Tibial nerve (tissue), 4 donors: ENCODE measurements at regions not wholly inside any gene's neighbourhood (a gene's known extent, or its start where the extent isn't known, plus 50 kb on each side); places are given as distances from the start of the nearest gene placed in this dataset.

Experiments used
- DNase-seq, 2 donors: peaks; one replicate each; pipeline ENCODE4 v3.0.0-alpha.2; 2019; ENCODE audit warnings: low spot score in 2 of 2
- H3K27ac ChIP-seq, 4 donors: fragments of 200-600 bp; sonication (generic) in 3 of 4; one replicate each; pipeline ENCODE4 v1.5.1; 2017 to 2019; ENCODE audit warnings: mild to moderate bottlenecking in 1 of 4
- H3K27me3 ChIP-seq, 2 donors: fragments of 200-600 bp; sonication (generic) in 1 of 2; one replicate each; pipeline versions ENCODE4 v1.5.1 to v1.6.0; 2017 to 2019
- H3K36me3 ChIP-seq, 3 donors: fragments of 200-600 bp; sonication (generic); one replicate each; pipeline ENCODE4 v1.5.1; 2018 to 2019
- H3K4me1 ChIP-seq, 4 donors: fragments of 200-600 bp; sonication (generic) in 3 of 4; one replicate each; pipeline ENCODE4 v1.5.1; 2017 to 2019
- H3K4me3 ChIP-seq, 4 donors: fragments of 200-600 bp; sonication (generic) in 3 of 4; one replicate each; pipeline ENCODE4 v1.5.1; 2017 to 2019; ENCODE audit warnings: mild to moderate bottlenecking in 1 of 4, moderate library complexity in 1 of 4
- H3K9me3 ChIP-seq, 4 donors: fragments of 200-600 bp; sonication (generic) in 3 of 4; one replicate each; pipeline ENCODE4 v1.5.1; 2017 to 2019
- EP300 ChIP-seq, 2 donors: sonication (generic); formaldehyde crosslinking; IDR thresholded peaks; one replicate each; pipeline ENCODE4 v1.6.1; 2017; ENCODE audit warnings: antibody characterized with exemption in 2 of 2, mild to moderate bottlenecking in 1 of 2
- POLR2A ChIP-seq, 2 donors: fragments of 450-650 bp; IDR thresholded peaks; one replicate each; pipeline ENCODE4 v1.6.1; 2017; ENCODE audit warnings: antibody characterized with exemption in 2 of 2, mild to moderate bottlenecking in 2 of 2, moderate library complexity in 2 of 2
- WGBS, 2 donors: methylation state at CpG; one replicate each; pipeline ENCODE4 v1.1.5; 2018; 5-methylcytosine and 5-hydroxymethylcytosine counted together
- TF ChIP-seq, protein P1 (sequence below), 5 experiments: fragments of 200-600 bp in 3 of 5; fragments of 450-650 bp in 2 of 5; sonication (generic) in 3 of 5; IDR thresholded peaks; one replicate each; pipeline ENCODE4 v1.5.1; 2016 to 2019; ENCODE audit warnings: antibody characterized with exemption in 5 of 5, mild to moderate bottlenecking in 3 of 5, moderate library complexity in 2 of 5

- Histone ChIP-seq H3K36me3 (no peaks in the 10 kb centered on the region), H3K9me3 (no peaks in the 10 kb centered on the region), H3K27ac (no peak overlapping the region), H3K4me3 (no peak overlapping the region), H3K4me1 (no peaks in the 10 kb centered on the region), H3K27me3 (no peaks in the 10 kb centered on the region)
- TF ChIP-seq, protein P1, sequence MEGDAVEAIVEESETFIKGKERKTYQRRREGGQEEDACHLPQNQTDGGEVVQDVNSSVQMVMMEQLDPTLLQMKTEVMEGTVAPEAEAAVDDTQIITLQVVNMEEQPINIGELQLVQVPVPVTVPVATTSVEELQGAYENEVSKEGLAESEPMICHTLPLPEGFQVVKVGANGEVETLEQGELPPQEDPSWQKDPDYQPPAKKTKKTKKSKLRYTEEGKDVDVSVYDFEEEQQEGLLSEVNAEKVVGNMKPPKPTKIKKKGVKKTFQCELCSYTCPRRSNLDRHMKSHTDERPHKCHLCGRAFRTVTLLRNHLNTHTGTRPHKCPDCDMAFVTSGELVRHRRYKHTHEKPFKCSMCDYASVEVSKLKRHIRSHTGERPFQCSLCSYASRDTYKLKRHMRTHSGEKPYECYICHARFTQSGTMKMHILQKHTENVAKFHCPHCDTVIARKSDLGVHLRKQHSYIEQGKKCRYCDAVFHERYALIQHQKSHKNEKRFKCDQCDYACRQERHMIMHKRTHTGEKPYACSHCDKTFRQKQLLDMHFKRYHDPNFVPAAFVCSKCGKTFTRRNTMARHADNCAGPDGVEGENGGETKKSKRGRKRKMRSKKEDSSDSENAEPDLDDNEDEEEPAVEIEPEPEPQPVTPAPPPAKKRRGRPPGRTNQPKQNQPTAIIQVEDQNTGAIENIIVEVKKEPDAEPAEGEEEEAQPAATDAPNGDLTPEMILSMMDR (IDR thresholded peaks at IDR 0.05) = no peak
- TF ChIP-seq EP300 (IDR thresholded peaks at IDR 0.05) = no peak
- no peak for TF ChIP-seq POLR2A (IDR thresholded peaks at IDR 0.05)
- DNase-seq = no peak
- WGBS, 2 donors = 50 to 59% methylated on average over 3 of the region's 3 CpGs
Measured at GRCh38 chr7:124489925-124490324, 275.7 kb downstream of the GPR37 start.

DNA sequence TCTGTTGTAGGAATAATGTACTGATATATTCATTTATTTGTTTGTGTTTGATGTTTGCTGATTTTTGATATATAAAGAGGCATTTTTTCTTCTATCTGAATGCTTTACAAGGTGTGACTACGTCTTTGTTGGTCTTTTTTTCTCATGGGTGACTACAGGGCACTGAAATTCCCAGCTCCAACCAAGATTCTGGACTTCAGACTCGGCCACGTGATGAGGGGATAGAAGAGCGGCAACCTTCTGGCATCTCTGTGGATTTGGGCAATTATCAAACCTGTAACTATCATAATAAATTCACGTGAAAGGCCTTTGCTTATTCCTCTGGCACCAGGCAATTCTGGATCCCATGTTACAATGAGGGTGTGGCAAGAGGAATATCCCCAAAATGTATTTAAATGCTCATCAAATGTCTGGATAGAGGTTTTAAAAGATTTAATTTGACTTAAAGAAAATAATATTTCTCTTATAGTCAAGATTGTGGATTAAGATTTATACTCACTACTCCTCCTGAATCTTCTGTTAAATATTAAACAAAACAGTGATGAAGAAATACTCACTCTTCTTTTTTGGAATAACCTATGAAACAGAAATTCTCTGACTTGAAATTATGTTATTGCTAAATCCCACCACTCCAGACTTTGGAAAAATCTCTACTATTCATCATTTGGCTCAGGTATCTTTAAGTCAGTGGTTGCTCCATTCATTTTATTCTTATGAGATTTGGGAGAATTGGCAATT is 276.3 kb downstream of the GPR37 start:
- DNase-seq = no peak
- H3K4me1 ChIP-seq = no peaks in the 10 kb centered on the region
- WGBS, 2 donors = 73 to 77% methylated on average over 5 of the region's 5 CpGs

DNA sequence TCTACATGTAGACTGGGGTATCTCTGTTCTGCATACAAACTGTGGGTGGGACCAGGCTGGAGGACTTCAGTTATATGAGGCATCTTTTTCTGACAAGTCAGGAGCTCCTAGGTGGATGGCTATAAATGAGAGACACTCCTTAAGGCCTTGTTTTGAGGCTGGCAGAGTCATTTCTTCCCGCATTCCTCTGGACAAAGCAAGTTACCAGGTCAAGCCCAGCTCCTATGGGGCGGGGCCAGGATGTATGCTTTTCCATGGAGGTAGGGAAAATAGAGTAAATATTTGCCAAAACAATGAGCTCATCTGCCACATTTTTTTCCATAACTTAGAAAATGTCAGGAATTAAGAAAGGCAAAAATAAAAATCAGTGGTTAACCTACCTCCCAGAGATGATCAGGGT is 283.4 kb downstream of the GPR37 start:
- no peaks in the 10 kb centered on the region for H3K4me1 ChIP-seq
- H3K27ac ChIP-seq = no peak overlapping the region
- no peak overlapping the region for H3K4me3 ChIP-seq
- no peaks in the 10 kb centered on the region for H3K36me3 ChIP-seq
- no peaks in the 10 kb centered on the region for H3K9me3 ChIP-seq
- WGBS, 2 donors = 75 to 77% methylated on average over 2 of the region's 2 CpGs
- H3K27me3 ChIP-seq = no peaks in the 10 kb centered on the region
- DNase-seq = no peak
- no peak for TF ChIP-seq POLR2A (IDR thresholded peaks at IDR 0.05)
- TF ChIP-seq, protein P1 (IDR thresholded peaks at IDR 0.05) = no peak
- TF ChIP-seq EP300 (IDR thresholded peaks at IDR 0.05) = no peak

More for the DNA sequence above, 276.3 kb downstream of the GPR37 start:
- Histone ChIP-seq H3K4me3 (no peak overlapping the region), H3K36me3 (no peaks in the 10 kb centered on the region), H3K27ac (no peak overlapping the region), H3K27me3 (no peaks in the 10 kb centered on the region), H3K9me3 (no peaks in the 10 kb centered on the region)
- TF ChIP-seq EP300 (IDR thresholded peaks at IDR 0.05) (no peak), POLR2A (IDR thresholded peaks at IDR 0.05) (no peak)
- TF ChIP-seq, protein P1 (IDR thresholded peaks at IDR 0.05) = no peak

DNA sequence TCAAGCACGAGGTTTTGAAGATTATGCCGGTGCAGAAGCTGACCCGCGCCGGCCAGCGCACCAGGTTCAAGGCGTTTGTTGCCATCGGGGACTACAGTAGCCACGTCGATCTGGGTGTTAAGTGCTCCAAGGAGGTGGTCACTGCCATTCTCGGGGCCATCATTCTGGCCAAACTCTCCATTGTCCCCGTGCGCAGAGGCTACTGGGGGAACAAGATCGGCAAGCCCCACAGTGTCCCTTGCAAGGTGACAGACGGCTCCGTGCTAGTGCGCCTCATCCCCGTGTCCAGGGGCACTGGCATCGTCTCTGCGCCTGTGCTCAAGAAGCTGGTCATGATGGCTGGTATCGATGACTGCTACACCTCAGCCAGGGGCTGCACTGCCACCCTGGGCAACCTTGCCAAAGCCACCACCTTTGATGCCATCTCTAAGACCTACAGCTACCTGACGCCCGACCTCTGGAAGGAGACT is 284.7 kb downstream of the GPR37 start:
- Histone ChIP-seq H3K36me3 (no peaks in the 10 kb centered on the region), H3K4me1 (no peaks in the 10 kb centered on the region), H3K9me3 (no peaks in the 10 kb centered on the region), H3K27me3 (no peaks in the 10 kb centered on the region), H3K4me3 (no peak overlapping the region), H3K27ac (no peak overlapping the region)
- no peak for DNase-seq
- 93 to 98% methylated on average over 16 to 23 of the region's 23 CpGs for WGBS, 2 donors
- TF ChIP-seq, protein P1 (IDR thresholded peaks at IDR 0.05) = no peak
- TF ChIP-seq EP300 (IDR thresholded peaks at IDR 0.05) = no peak
- TF ChIP-seq POLR2A (IDR thresholded peaks at IDR 0.05) = no peak

DNA sequence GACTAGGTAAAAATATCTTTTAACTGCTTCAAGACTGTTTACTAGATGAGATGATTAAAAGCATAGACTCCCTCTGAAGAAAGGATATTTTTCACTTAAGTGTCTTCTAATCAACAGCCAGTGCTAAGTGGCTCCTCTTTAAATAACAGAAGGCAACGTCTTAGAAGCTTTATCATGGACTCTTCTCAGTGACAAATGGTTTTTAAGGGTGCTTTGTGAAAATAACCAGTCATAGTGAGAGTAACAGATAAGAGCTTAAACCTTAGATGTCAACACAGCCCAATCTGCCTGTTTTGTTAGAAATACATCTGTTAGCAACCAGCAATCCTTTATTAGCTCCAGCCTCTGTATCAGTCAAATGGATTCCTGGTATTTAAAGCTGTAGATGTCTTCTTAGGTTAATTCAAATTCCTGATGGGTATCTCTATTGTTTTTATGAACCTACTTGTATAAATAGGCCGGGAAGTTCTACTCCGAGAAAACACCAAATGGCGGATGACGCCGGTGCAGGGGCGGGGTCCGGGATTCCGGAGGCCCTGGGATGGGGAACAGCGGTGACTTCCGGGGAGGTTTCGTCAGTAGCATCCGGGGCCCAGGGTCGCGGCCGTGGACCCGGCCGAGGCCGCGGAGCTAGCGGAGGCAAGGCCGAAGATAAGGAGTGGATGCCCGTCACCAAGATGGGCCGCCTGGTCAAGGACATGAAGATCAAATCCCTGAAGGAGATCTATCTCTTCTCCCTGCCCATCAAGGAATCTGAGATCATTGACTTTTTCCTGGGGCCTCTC is 285.4 kb downstream of the GPR37 start:
- Histone ChIP-seq H3K9me3 (no peaks in the 10 kb centered on the region), H3K36me3 (no peaks in the 10 kb centered on the region), H3K27ac (no peak overlapping the region), H3K4me1 (no peaks in the 10 kb centered on the region), H3K27me3 (no peaks in the 10 kb centered on the region), H3K4me3 (no peak overlapping the region)
- WGBS, 2 donors = 94 to 95% methylated on average over 24 of the region's 24 CpGs
- TF ChIP-seq EP300 (IDR thresholded peaks at IDR 0.05) (no peak), POLR2A (IDR thresholded peaks at IDR 0.05) (no peak)
- TF ChIP-seq, protein P1 (IDR thresholded peaks at IDR 0.05) = no peak
- no peak for DNase-seq
